ACHN (cell line): ENCODE measurements at regions not wholly inside any gene's neighbourhood (a gene's known extent, or its start where the extent isn't known, plus 50 kb on each side); places are given as distances from the start of the nearest gene placed in this dataset.

Experiments
- DNase-seq: peaks from one replicate; pipeline ENCODE4 v3.0.0-alpha.2; 2015
- in situ Hi-C: cut with HindIII; loops from 2 replicates; pipeline ENCODE4 v1.10.0; 2017; ENCODE audit warnings: low sequenced_read_pairs, low pct_ligation_motif_present, low pct_unique_long_range_greater_than_20kb

DNA sequence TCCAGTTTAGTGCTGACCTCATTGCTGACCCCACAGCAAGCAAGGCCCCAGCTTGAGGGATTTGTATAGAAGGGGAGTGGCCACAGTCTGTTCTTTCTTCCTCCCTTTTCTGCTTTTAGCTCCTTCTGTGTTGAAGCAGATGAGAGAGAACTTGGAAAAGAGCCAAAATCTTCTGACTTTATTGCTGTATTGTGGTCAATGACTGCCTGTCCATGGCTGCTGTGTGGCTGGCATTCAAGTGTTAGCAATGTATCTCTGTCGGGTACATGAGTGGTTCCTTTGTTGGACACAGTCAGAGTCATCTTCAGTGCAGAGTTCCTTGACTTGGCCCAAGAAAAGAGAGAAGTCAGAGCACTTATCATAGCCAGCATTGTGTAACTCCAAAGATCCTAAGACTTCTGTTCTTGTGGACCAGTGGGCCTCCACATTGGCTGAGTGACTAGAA, 154.1 kb downstream of the LRRC70 start:
- DNase-seq = no peak
- in situ Hi-C loops = no loop called here

DNA sequence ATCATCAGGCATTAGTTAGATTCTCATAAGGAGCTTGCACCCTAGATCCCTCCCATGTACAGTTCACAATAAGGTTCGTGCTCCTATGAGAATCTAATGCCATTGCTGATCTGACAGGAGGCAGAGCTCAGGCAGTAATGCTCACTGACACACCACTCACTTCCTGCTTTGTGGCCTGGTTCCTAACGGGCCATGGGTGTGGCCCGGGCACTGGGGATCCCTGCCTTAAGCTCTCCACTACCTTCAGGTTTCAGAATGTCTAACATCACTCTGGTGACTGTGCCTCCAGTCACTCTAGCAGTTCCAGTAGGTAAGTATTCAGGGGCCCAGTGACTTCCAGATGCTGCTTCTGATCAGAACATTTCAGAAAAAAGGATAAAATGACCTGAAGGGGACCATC, 152.4 kb downstream of the LRRC70 start:
- in situ Hi-C loops = no loop called here
- DNase-seq = no peak

DNA sequence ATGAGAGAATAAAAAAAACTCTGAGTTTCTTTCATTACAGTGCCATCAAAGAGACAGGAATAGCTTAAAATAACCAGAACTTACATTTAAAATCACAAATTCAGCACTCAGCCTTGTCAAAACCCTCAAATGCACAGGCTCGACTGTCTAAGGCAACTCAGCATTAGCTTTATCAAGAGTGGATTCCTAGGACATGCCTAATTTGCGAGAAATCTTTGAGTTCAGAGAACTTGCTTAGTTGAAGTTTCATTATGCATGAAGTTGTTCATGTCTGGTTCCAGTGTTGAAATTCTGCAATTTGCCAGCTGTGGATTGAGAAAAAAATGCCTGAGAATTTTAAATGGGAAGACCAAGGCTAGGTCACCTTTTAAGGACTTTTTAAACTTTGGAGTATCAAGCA, 151.1 kb downstream of the LRRC70 start:
- DNase-seq = no peak
- in situ Hi-C loops = no loop called here

DNA sequence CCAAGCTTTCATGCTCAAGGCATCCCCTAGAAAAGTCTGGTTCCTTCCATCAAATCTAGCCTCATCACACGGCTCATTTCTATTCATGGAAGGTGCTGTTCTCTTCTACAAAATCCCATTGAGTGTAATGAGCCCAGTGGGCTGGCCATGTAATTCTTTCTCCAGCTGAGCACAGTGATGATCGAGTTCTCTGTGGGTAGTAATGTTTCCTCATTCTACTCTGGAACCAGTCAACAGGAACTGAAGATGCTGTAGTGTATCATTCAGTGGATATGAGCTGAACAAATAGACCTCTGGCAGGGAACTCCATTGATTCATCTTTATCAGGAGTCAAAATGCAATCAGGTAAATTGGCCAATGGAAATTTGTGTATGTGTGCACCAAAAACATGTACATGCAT, 149.2 kb downstream of the LRRC70 start:
- in situ Hi-C loops = no loop called here
- DNase-seq = no peak

DNA sequence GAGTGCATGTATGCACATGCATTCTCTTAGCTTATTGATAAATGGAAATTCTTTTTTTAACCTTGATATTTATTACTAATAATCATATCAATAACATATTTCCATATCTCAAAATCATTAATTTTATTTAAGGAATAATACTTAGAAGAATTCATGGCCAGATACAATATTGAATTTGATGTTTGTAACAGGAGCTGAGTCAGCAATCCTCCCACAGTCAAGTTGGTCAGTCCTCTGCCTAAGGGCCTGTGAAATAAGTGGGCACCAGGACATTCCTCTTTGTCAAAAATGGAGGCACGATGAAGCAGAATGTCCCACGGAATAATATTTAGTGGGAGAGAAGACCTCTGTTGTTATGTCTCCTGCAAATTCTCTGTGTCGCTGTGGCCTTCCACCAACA, 148.6 kb downstream of the LRRC70 start:
- no peak for DNase-seq
- in situ Hi-C loops = no loop called here

DNA sequence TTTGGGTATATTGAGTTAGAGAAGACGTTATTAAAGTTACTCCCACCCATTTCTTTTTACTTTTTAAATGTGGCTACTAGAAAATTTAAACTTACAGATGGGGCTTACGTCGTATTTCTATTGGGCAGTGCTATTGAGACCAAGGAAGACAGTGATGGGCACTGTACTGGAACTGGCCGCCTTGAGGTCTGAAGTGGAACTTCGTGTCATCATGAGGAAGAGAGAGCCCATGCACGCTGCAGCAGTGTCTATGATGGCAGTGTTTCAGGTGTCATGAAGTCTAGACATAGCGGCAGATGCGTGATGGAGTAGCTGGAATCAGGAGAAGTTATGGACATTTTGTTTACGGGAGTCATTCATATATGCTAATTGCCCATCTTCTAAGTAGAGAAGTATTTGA, 143.7 kb downstream of the LRRC70 start:
- no peak for DNase-seq
- in situ Hi-C loops = no loop called here

DNA sequence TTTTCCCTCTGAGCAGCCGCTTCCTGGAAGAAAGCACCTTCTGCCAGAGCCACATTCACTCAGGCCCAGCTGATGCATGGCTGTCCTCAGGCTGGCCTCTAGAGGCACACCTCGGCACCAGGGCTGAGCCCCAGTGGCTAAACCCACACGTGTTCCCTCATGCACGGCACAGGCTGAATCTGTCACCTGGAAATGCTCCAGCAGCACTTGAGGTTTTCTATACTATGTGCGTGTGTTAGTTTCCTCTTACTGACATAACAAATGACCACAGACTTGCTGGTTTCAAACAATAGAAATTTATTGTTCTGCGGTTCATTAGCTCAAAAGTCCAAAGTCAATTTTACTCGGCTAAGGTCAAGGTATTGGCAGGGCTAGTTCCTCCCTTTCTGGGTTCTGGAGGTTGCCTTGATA, 141.4 kb downstream of the LRRC70 start:
- peak; percentile 16 for DNase-seq
- in situ Hi-C loops = no loop called here

DNA sequence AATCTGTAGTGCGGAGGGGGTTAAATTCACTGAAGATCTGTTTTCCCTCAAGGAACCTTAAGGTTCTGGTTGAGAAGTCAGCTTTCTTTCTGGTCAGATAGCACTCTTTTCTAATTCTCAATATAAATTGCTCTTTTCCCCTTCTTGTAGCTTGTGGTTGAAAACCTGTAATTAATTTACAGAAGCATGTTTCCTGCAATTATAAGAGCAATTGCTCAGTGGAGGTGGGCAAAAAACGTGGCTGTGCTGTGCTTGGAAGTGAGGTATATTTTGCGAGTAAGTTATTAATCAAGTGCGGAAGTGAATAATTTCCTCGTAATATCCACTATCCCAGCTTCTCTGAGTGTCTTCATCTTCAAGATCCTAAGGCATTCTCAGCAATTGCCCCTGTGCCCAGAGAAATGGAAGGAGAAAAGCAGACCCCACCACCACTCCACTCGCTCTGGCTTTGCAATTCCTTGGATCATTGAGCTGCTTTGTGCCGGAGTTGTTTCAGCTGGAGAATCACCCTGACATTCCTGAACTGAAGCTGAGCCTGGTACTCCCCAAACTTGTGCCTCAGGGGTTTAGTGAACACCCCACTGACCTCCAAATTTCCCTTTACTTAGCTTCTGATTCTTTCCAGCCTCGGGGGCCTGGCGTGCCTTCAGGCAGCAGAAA, 140.6 kb downstream of the LRRC70 start:
- in situ Hi-C loops = no loop called here
- no peak for DNase-seq

DNA sequence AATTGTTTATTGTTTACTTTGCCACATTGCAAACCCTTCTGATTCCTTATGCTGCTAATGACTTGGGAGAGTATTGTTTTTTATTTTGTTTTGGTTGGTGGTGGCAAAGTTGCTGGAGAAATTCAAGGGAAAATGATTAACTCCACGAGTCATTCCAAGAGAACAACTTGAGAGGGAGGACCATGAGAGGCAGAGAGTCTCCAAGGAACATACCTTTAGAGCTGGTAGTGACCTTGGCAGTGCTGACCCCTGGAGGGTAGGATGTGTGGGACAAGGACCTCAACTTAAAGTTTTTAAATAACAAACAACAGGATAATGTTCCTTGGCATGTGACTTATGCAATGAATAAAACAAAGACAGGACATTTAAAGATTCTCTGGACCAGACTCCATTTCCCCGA, 139.7 kb downstream of the LRRC70 start:
- in situ Hi-C loops = no loop called here
- DNase-seq = no peak

DNA sequence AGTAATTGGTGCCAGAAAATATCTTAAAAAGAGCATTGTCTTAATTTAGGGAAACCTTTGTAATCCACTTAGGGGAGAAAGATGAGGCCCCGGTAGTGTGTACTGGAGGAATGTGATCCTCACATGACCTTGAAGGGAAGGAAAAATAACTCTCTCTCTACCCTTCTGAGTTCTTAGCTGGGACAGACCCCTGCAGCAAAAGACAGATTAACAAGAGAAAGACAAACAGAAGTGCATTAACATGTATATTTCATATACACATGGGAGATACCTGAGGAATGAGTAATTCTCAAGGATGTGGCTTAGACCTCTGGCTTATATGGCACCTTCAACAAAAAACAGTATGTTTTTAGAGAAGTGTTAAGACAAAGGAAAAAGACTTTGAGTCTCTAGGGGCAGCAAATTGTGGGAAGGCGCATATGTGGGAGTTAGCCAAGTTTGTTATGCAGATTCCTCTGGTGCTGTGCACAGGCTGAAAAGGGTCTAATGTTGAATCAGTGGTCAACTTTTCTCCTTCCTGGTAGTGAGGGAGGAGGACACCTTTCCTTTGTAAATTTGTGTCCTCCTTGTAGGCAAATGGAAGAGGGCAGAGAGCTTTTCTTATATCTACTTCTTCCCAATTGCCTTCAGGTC, 138.8 kb downstream of the LRRC70 start:
- in situ Hi-C loops = no loop called here
- no peak for DNase-seq

DNA sequence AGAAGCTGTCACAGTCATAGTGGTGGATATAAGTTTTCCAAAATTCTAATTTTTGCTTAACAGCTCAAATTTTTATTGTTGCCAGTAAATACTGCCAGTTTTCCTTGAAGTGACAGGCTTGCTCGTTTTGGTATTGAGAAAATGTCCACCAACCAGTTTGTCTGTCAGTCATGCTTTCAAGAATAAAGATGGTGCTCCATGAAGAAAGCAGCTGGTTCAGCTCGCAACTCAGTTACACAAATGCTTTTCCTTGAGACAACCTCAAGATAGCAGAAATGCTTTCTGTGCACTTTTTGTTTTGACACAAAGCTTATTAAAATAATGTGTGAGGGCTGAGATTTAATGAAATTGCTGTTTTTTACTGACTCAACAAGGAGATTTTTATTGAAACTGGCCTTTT, 135.7 kb downstream of the LRRC70 start:
- in situ Hi-C loops = no loop called here
- no peak for DNase-seq

DNA sequence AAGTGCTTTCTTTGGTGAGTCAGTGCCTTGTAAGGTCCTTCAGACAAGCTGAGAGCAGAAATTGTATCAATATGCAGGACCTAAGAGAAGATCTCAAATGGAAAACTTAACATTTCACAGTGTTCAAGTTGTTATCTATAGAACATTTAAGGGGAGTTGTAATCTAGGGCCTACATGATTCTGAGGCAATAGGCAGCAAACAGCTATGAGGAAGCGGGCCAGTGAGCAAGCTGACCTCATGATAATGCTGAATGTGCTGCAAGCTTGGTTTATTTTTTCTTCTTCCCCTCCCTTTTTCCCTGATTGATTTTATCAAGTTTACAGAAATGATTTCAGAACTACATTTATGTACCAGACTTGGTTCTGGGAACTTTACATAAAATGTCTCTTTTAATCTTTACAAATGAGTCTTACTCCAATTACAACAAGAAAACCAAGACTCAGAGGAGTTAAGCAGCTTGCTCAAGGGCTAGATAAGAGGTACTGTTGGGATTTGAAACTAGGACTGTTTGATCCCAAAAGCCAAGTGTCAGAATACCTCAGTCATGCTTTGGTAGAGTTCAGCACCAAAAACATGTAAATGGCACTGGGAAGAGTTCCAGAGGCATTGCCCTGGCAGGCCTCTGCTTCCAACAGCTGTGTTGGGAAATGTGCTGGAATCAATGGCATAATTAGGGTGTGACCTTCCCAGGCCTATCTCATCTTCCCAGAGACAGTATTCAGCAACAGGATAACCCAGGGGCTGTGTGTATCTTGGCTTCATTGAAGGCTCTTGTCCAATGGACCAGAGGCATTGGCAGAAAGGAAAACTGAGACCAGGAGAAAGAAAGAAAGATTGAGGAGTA, 130.1 kb downstream of the LRRC70 start:
- in situ Hi-C loops = no loop called here
- DNase-seq = no peak

DNA sequence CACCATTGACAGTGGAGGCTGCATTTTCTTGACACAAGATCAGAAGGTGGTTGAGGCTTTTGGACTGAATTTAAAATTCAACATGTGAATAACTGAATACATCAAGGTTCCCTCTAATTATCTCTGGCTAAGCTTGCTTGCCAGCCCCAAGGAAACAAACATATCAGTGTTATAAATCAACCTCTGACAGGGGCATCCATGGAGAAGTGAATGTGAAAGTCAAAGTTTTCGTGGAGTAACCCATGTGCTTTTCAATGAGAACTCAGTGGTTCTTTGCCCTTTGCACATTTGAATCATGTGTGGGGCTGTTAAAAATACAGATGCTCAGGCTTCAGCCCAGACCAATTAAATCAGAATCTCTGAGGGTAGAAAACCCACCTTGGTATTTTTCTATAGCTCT, 128.9 kb downstream of the LRRC70 start:
- in situ Hi-C loops = no loop called here
- no peak for DNase-seq

DNA sequence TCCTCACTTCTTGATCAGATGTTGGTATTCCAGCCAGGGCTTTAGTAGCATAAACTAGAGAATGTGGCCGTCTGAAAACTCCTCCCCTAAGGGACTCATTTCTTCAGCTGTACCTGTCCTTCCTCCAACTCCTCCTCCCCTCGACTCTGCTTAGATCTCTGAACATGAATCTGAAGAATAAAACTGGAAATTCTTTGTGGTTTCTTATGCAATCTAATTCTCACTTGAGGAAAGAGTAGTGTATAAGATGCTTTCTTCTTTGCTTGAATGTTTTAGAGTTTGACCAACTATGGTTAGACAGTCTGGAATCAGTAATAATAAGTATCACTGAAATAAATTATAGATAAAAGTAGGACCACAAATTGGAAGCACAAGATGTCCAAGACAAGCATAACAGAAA, 128.5 kb downstream of the LRRC70 start:
- DNase-seq = no peak
- in situ Hi-C loops = no loop called here

DNA sequence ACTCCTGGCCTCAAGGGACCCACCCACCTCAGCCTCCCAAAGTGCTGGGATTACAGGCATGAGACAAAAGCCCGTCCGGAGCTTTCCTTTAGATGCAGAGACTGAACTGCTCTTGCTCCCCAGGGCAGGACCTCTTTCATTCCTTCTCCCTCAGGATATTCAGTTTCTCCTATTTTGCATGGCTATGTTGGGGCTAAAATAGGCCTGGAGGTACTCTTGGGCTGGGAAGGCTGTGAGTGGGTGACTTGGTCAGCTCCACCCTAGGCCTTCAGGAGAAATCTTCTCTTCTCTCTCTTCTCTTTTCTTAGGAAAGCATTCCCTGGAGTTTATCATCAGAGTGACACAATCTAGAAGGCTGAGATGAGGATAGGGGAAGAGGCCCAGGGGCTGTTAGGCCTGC, 126.4 kb downstream of the LRRC70 start:
- in situ Hi-C loops = no loop called here
- no peak for DNase-seq

DNA sequence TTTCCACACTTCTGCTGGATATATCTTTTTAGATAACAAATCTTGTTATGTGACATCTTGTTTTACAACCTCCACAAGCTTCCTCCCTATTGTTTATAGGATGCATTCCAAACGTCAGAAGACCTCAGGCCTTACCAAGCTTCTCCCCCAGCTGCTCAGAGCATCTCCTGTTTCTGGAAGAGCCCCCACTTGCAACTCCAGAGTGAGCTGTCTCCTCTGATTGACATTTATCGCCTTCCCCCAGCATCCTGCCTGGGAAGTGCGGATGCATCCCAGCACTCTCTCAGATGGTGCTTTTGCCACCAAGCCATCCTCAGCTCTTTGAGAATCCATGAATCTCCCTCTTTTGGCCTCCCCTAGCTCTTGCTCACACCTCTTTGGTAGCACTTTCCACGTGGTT, 123.5 kb downstream of the LRRC70 start:
- in situ Hi-C loops = no loop called here
- DNase-seq = no peak

DNA sequence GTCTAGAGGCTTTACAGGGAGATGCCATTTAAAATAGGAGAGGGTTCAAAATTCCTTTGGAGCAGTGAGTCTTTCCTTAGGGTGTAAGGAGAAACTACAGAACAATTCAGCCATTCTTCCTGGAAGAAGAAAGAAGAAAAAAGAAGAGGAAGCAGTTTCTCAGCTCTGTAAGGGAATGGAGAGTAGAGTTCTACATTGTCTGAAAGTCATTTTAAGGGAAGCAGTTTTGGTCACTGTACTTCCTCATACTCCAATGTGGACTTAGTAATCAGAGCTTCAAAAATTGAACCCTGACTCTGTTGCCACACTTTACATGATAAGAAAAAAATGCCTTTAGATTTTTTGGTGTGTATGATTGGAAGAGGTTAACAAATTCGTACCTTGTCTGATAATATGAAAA, 122.4 kb downstream of the LRRC70 start:
- in situ Hi-C loops = no loop called here
- DNase-seq = no peak

DNA sequence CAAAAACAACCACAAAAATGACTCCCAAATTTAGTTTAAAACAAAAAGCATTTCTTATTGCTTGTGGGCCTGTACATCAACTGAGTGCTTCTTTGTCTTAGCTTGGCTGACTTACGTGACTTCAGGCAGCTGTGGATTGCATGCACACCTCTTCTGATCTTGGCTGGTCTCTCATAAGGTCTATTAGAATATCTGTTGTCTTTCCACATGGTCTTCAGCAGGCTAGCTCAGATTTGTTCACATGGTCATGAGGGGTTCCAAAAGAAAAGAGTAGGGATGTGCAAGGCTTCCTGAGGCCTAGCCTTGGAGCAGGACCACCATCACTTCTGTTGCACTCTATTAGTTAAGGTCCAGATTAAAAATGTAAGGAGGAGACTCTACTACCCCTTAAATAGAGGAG, 120.1 kb downstream of the LRRC70 start:
- no peak for DNase-seq

DNA sequence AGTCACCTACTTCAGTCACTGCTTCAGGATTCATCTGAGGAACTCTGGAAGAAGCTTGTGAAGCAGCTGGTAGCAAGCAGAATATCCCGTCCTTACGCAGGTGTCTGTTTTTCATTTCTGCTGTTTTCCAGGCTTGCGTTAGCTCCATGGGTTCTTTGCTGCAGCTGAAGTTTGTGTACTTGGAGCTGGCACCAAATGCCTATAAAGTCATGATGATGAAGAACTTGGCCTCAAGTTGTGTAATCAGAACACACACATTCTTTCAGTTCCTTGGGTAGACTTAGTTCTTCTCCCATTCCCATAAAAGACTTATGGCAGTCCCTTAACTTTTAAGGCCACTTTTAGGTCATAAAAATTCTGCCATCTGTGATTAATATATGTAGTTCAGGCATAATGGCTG, 116.7 kb downstream of the LRRC70 start:
- in situ Hi-C loops = no loop called here
- DNase-seq = no peak

More for the DNA sequence above, 120.1 kb downstream of the LRRC70 start:
- in situ Hi-C loops = no loop called here
